Skeletal muscle tissue (tissue), 3 donors: ENCODE measurements at regions not wholly inside any gene's neighbourhood (a gene's known extent, or its start where the extent isn't known, plus 50 kb on each side); places are given as distances from the start of the nearest gene placed in this dataset.
"Not testable (repeated sequence)": the region's sequence is repeated elsewhere in the genome, so short reads cannot be mapped to it uniquely, and the experiment has no call there.

ENCODE experiments used
- H3K27ac ChIP-seq: one replicate; pipeline ENCODE4 v1.7.0; 2013; ENCODE audit warnings: mild to moderate bottlenecking, low read depth, low read length, inconsistent platforms
- H3K27me3 ChIP-seq, 3 donors: one replicate each; pipeline ENCODE4 v1.7.0; 2013; ENCODE audit warnings: low read length in 3 of 3; ENCODE audit not compliant: control insufficient read depth in 3 of 3, insufficient read depth in 3 of 3
- H3K36me3 ChIP-seq, 3 donors: one replicate each; pipeline ENCODE4 v1.7.0; 2013; ENCODE audit warnings: low read length in 3 of 3; ENCODE audit not compliant: control insufficient read depth in 3 of 3, insufficient read depth in 3 of 3
- H3K4me1 ChIP-seq, 3 donors: one replicate each; pipeline ENCODE4 v1.7.0; 2013; ENCODE audit warnings: low read length in 3 of 3, mild to moderate bottlenecking in 3 of 3; ENCODE audit not compliant: control insufficient read depth in 3 of 3, insufficient read depth in 3 of 3
- H3K4me3 ChIP-seq, 3 donors: one replicate each; pipeline ENCODE4 v1.7.0; 2013; ENCODE audit warnings: low read length in 3 of 3
- H3K9ac ChIP-seq, 3 donors: one replicate each; pipeline ENCODE4 v1.7.0; 2013; ENCODE audit warnings: low read length in 3 of 3, mild to moderate bottlenecking in 3 of 3, moderate library complexity in 2 of 3, low read depth in 1 of 3
- H3K9me3 ChIP-seq, 3 donors: one replicate each; pipeline ENCODE4 v1.7.0; 2013; ENCODE audit warnings: low read length in 3 of 3; ENCODE audit not compliant: control insufficient read depth in 3 of 3
- donor health status: Osteomylitis.

DNA sequence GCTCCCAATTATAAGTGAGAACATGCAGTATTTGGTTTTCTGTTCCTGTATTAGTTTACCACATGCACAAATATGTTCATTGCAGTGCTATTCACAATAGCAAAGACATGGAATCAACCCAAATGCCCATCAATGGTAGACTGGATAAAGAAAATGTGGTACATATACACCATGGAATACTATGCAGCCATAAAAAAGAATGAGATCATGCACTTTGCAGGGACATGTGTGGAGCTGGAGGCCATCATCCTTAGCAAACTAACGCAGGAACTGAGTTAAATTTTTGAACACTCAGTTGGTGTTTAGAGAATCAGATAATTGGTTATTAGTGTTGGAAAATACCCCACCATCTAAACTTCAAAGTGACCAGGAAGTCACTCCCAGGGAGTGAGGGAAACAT lies 111.2 kb upstream of the LYZL2 start:
- not testable (repeated sequence) for H3K27me3 ChIP-seq, H3K9me3 ChIP-seq, H3K4me3 ChIP-seq, H3K27ac ChIP-seq, H3K4me1 ChIP-seq, H3K9ac ChIP-seq, H3K36me3 ChIP-seq

DNA sequence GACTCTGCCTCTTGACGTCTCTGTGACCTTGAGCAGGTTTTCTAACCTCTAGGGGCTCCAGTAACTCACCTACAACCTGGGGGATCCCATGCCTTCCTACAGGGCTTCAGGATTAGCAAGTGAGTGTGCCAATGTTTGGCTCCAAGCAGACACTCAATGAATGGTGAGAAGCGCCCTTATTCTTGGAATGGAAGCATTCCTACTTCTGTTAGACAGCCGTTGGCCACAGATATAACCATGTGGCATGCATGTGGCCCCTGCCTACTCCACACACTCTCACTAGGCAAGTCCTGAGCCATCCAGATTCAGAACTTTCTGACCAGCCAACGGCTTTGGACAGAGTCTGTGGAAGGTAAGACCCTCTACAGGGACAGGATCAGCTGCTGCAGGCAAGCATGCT lies 108.9 kb upstream of the LYZL2 start:
- no peak overlapping the region for H3K27ac ChIP-seq
- no peaks in the 10 kb centered on the region for H3K27me3 ChIP-seq
- H3K9me3 ChIP-seq: no peaks in the 10 kb centered on the region
- no peaks in the 10 kb centered on the region for H3K36me3 ChIP-seq
- H3K4me3 ChIP-seq: no peak overlapping the region
- H3K4me1 ChIP-seq: peaks cover 0 to 5% (median 0%) of the 10 kb centered on the region in 3 donors
- no peak overlapping the region for H3K9ac ChIP-seq

DNA sequence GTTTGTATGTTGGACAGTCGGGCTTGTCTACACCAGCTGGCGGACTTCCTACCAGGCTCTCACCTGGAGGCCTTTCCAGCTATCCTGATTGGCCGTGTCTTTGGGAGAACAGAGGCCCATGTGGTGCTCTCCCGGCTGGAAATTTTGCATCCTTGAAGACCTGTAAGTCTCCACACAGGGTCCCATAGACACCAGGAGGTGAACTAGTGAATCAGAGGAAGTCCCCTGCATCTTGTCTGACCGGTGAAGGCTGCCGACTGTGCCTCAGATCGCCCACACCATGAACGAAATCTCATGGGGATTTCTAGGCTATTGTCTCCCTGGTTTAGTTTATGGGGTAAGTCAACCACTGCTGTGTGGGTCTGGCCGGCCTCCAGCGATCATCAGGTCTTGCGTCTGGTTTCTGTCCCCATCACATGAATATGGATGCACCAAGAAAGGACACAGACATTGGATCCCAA lies 108.4 kb upstream of the LYZL2 start:
- Histone ChIP-seq H3K27ac (no peak overlapping the region), H3K36me3 (no peaks in the 10 kb centered on the region), H3K4me1 (peaks cover 0 to 5% (median 0%) of the 10 kb centered on the region in 3 donors), H3K27me3 (no peaks in the 10 kb centered on the region), H3K9me3 (no peaks in the 10 kb centered on the region), H3K9ac (no peak overlapping the region), H3K4me3 (no peak overlapping the region)

DNA sequence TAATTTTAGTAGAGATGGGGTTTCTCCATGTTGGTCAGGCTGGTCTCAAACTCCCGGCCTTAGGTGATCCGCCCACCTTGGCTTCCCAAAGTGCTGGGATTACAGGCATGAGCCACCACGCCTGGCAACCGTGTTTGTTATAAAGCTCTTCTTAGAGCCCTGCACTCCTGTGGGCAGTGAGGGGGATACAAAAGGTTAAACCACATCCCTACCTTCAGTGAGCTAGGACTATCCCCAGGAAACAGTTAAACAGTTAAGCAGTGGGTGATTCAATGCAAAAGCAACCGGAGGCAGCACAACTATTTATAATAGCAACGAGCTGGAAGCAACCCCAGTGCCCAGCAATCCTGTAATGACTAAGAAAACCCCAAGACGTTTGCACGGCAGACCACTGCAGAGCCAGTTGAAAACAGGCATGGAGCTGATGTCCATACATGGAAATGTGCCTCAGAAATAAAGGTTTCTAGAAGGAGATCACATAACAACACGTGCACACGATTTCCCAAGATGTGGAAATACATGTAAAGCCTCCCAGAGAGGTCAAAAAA lies 107.2 kb upstream of the LYZL2 start:
- no peaks in the 10 kb centered on the region for H3K36me3 ChIP-seq
- H3K9me3 ChIP-seq: no peaks in the 10 kb centered on the region
- no peaks in the 10 kb centered on the region for H3K27me3 ChIP-seq
- no peak overlapping the region for H3K27ac ChIP-seq
- peak overlapping the region in 1 of 3 donors; percentile 20 for H3K4me3 ChIP-seq
- H3K4me1 ChIP-seq: peaks cover 0 to 5% (median 0%) of the 10 kb centered on the region in 3 donors
- no peak overlapping the region for H3K9ac ChIP-seq

DNA sequence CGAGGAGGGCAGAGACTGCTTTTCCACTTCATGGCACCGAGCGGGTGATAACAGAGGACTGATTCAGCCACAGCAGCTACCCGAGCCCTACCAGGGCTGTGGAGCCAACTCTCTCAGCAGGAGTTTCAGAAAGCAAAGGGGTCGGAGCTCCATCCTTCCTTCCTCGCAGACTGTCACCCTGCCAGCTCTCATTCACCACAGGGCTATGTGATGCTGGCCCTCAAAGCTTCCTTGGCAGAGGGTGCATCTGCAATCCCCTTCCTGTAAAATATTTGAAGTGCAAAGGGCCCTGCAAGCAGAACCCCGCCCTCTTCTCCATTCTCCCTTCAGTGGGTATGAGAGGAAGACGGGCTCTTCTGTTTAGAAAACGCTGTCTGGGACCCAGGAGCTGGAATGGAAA lies 105.3 kb upstream of the LYZL2 start:
- Histone ChIP-seq H3K9me3 (no peaks in the 10 kb centered on the region), H3K9ac (no peak overlapping the region), H3K27ac (no peak overlapping the region), H3K4me3 (no peak overlapping the region), H3K36me3 (no peaks in the 10 kb centered on the region), H3K4me1 (peaks cover 0 to 5% (median 0%) of the 10 kb centered on the region in 3 donors), H3K27me3 (no peaks in the 10 kb centered on the region)

DNA sequence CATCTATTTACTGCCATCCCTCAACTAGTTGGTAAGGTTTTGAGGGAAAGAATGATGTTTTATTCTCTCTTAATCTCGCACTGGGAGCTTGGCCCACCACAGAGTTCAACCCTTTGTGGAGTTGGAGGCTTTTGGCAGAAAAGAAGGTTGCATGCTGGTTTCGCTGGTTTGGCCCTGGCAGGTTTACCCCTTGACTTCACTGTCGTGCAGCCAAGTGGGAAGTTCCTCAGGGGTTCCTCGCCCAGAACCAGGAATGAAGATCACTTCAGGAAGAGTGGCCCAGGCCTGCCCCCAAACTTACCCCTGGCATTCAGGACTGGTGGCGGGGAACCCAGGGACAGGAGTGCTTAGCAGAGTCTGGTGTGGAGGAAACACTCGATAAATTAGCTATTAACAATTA lies 103.1 kb upstream of the LYZL2 start:
- H3K4me3 ChIP-seq: no peak overlapping the region
- no peaks in the 10 kb centered on the region for H3K36me3 ChIP-seq
- no peaks in the 10 kb centered on the region for H3K9me3 ChIP-seq
- H3K4me1 ChIP-seq: peaks cover 0 to 5% (median 0%) of the 10 kb centered on the region in 3 donors
- no peak overlapping the region for H3K9ac ChIP-seq
- H3K27ac ChIP-seq: no peak overlapping the region
- H3K27me3 ChIP-seq: no peaks in the 10 kb centered on the region

DNA sequence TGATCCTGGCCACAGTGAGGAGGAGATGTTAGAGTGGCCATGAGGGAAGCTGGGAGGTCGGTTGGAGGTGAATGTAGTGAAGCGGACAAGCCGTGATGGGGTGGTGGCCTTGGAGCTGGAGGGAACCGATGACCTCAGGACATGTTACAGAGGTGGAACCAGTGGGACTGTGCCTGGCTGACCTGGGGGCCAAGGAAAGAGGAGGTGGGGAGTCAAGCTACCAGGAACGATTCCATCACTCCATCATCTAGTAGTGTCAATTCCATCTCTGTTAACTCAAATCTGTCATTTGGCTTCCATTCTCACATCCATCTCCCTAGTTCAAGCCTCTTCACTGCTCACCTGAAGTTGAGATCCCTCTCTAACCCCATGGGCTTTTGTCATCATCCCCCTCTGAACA lies 102.4 kb upstream of the LYZL2 start:
- Histone ChIP-seq H3K27me3 (no peaks in the 10 kb centered on the region), H3K27ac (no peak overlapping the region), H3K4me3 (no peak overlapping the region), H3K4me1 (peaks cover 0 to 5% (median 0%) of the 10 kb centered on the region in 3 donors), H3K9ac (no peak overlapping the region), H3K9me3 (no peaks in the 10 kb centered on the region), H3K36me3 (no peaks in the 10 kb centered on the region)

DNA sequence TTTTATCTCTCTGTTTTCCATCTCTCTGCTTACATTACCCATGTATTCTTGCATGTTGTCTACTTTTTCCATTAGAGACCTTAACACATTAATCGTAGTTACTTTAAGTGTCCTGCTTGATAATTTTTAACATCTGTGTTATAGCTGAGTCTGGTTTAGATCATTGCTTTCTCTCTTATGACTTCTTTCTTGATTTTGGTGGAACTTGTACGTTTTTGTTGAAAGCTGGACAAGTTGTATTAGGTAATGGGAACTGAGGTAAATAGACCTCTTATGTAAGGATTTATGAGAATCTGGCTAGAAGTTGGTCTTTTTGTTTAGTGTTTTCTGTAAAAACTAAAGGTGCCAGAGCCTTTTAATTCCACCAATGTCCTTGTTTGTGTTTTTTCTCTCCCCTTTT lies 100.8 kb upstream of the LYZL2 start:
- no peak overlapping the region for H3K27ac ChIP-seq
- H3K36me3 ChIP-seq: no peaks in the 10 kb centered on the region
- no peak overlapping the region for H3K4me3 ChIP-seq
- peaks cover 0 to 3% (median 0%) of the 10 kb centered on the region in 3 donors for H3K4me1 ChIP-seq
- no peaks in the 10 kb centered on the region for H3K27me3 ChIP-seq
- H3K9ac ChIP-seq: no peak overlapping the region
- H3K9me3 ChIP-seq: no peaks in the 10 kb centered on the region

DNA sequence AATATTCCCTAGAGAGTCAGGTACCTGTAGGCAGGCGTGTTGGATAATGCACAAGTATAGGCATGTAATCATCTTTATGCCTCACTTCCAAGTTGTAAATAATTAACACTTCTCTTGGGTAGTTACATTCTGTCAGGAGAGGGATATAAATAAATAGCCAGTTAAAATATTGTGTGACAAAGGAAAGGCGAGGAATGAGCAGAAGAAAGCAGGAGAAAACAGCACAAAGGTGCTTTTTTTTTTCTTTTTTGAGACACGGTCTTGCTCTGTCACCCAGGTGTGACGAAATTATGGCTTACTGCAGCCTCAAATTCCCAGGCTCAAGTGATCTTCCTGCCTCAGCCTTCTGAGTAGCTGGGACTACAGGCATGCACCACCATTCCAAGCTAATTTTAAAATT lies 99.2 kb upstream of the LYZL2 start:
- Histone ChIP-seq H3K27me3 (no peaks in the 10 kb centered on the region), H3K4me3 (no peak overlapping the region), H3K27ac (no peak overlapping the region), H3K36me3 (no peaks in the 10 kb centered on the region), H3K4me1 (peaks cover 0 to 3% (median 0%) of the 10 kb centered on the region in 3 donors), H3K9ac (no peak overlapping the region), H3K9me3 (no peaks in the 10 kb centered on the region)

DNA sequence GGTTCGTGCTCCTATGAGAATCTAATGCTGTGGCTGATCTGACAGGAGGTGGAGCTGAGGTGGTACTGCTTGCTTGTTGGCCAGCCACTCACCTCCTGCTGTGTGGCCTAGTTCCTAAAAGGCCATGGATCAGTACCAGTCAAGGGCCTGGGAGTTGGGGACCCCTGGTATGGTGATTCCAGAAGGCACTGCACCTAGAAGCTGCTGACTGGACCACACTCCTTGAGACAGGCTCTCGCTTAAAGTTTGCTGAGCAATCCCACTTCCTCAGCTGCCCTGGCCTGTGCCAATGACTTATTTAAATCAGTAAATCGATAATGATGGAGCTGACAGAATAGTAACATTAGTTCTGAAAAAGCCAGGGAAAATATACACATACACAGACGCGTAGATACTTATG lies 98.6 kb upstream of the LYZL2 start:
- no peaks in the 10 kb centered on the region for H3K27me3 ChIP-seq
- no peaks in the 10 kb centered on the region for H3K9me3 ChIP-seq
- H3K4me3 ChIP-seq: no peak overlapping the region
- no peak overlapping the region for H3K9ac ChIP-seq
- H3K36me3 ChIP-seq: no peaks in the 10 kb centered on the region
- H3K27ac ChIP-seq: no peak overlapping the region
- peaks cover 0 to 3% (median 0%) of the 10 kb centered on the region in 3 donors for H3K4me1 ChIP-seq
